ENCODE measurements at regions not wholly inside any gene's neighbourhood (a gene's known extent, or its start where the extent isn't known, plus 50 kb on each side); places are given as distances from the start of the nearest gene placed in this dataset.

DNA sequence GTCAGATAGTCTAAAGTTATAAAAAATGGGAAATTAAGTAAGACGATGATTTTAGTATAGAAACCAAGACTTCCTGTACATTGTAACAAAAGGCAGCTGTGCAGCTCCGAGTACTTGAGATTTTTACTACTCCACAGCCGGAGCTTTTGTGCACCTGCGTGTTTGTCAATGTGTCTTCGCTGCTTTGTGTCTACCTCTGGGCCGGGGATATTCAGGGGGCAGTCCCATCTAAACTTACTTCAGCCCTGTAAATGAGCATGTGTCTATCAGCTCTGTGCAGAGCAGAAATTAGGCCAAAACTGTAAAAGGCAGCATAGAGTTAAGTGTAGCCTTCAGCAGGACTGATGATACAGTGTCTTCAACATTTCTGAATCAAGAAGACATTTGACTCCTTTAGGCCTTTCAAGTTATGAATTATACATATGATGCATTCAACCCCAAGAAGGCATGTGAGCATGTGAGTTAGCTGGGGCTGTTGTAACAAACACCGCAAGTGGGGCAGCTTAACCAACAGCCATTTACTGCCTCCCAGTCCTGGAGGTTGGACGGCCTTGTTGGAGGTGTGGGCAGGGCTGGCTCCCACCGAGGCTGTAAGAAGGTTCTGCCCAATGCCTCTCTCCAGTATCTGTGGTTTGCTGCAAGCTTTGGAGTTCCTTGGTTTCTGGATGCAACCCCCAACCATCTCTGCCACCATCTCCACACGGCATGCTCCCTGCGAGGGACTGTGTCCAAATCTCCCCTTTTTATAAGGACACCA lies 191.0 kb upstream of the IRS2 start:
- TF ChIP-seq, protein P1, sequence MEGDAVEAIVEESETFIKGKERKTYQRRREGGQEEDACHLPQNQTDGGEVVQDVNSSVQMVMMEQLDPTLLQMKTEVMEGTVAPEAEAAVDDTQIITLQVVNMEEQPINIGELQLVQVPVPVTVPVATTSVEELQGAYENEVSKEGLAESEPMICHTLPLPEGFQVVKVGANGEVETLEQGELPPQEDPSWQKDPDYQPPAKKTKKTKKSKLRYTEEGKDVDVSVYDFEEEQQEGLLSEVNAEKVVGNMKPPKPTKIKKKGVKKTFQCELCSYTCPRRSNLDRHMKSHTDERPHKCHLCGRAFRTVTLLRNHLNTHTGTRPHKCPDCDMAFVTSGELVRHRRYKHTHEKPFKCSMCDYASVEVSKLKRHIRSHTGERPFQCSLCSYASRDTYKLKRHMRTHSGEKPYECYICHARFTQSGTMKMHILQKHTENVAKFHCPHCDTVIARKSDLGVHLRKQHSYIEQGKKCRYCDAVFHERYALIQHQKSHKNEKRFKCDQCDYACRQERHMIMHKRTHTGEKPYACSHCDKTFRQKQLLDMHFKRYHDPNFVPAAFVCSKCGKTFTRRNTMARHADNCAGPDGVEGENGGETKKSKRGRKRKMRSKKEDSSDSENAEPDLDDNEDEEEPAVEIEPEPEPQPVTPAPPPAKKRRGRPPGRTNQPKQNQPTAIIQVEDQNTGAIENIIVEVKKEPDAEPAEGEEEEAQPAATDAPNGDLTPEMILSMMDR (IDR thresholded peaks at IDR 0.05): no peak
- no peak for TF ChIP-seq EZH2 (IDR thresholded peaks at IDR 0.05)

Data from neural progenitor cell (in vitro differentiated cells).